Astrocyte of the spinal cord (primary cell): ENCODE measurements at regions not wholly inside any gene's neighbourhood (a gene's known extent, or its start where the extent isn't known, plus 50 kb on each side); places are given as distances from the start of the nearest gene placed in this dataset.

Experiments used
- DNase-seq: peaks from one replicate; pipeline ENCODE4 v3.0.0; 2011; ENCODE audit warnings: low read depth, low spot score
- H3K4me3 ChIP-seq: 2 replicates; pipeline ENCODE4 v1.5.1; 2011; ENCODE audit warnings: low read depth, mild to moderate bottlenecking, low read length, moderate library complexity
- CTCF ChIP-seq: IDR thresholded peaks from 2 replicates; pipeline ENCODE4 v1.5.1; 2012; ENCODE audit warnings: low read depth, mild to moderate bottlenecking, low read length, inconsistent platforms
- in situ Hi-C: cut with HindIII; loops from 2 replicates; pipeline ENCODE4 v1.10.0; 2017; ENCODE audit warnings: low sequenced_read_pairs

GRCh38 chr4:3388471-3389232 lies 53.1 kb upstream of the HGFAC start:
- DNase-seq, result peak; percentile 65
- peak overlapping the region; percentile 16 for H3K4me3 ChIP-seq
- TF ChIP-seq CTCF, result no peak
- in situ Hi-C loops, result no loop called here

- DNase-seq, result no peak
- in situ Hi-C loops, result no loop called here
- TF ChIP-seq CTCF, result no peak
- H3K4me3 ChIP-seq, result peak overlapping the region; percentile 16
These were observed 52.2 kb upstream of the HGFAC start for GRCh38 chr4:3389233-3390215.

- in situ Hi-C loops, result no loop called here
- no peak for TF ChIP-seq CTCF
- DNase-seq, result no peak
- H3K4me3 ChIP-seq, result no peak overlapping the region
These were observed 51.4 kb upstream of the HGFAC start for GRCh38 chr4:3390288-3390811.

- TF ChIP-seq CTCF, result no peak
- no peak overlapping the region for H3K4me3 ChIP-seq
- no peak for DNase-seq
- in situ Hi-C loops, result no loop called here
These were observed 50.3 kb upstream of the HGFAC start for GRCh38 chr4:3391422-3391821.
